ENCODE measurements at regions not wholly inside any gene's neighbourhood (a gene's known extent, or its start where the extent isn't known, plus 50 kb on each side); places are given as distances from the start of the nearest gene placed in this dataset.
A peak's percentile ranks its signal among the peaks of the same experiment; 100 is the strongest.
"Not testable (repeated sequence)": the region's sequence is repeated elsewhere in the genome, so short reads cannot be mapped to it uniquely, and the experiment has no call there.

DNA sequence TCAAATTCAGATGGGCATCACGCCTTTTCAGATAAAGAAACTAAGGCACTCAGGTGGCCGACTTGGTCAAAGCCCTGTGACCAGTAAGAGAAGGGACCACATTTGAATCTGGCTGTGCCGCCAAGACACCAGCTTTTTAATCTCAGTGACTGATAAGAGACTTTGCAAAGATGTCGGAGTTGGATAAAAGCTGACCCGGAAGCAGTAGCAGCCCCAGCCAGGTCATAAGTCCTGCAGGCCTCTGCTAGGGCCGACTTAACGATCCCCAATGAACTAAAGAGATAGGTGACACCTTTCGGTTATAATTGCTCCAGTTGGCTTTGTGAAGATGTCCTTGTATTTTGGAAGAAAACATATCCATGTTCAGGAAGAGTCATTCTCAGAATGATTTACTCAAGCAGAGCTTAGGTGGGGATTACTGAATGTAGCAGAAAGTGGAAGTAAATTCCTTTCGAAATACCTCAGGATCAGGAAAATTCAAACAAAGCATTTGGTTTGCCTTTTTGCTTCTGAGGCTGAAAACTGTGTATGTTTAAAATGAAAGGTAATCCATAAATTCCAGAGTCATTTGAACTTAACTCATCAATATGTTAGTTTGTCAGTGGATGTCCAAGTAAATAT, 164.2 kb upstream of the PITRM1 start:
- Mint-ChIP-seq H3K36me3 (ENCODE audit: low read depth) (no peaks in the 10 kb centered on the region), H3K27ac (no peak overlapping the region), H3K9me3 (no peaks in the 10 kb centered on the region), H3K4me1 (ENCODE audit: low read depth) (peaks cover 24% of the 10 kb centered on the region), H3K27me3 (peaks cover 9% of the 10 kb centered on the region), H3K4me3 (no peak overlapping the region)
- intact Hi-C loops (cut with micrococcal nuclease) = no loop called here

DNA sequence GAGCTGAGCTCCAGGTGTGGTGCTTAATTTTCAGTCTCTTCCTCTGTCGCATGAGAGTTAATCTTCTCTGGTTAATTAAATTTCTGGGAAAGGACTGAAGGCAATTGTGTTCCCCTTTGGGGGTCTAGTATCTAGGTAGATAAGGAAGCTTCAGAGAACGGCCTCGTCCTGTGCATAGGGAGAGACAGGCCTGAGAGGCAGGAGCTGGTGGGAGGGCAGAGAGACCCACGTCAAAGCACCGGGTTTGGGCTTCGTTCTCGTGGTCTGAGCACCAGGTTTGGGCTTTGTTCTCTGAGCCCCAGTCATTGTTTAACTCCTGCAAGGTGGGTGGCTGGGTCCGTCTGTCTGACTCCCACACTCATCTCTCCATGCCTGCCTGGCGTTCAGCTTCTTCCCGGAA, 160.8 kb upstream of the PITRM1 start:
- intact Hi-C loops (cut with micrococcal nuclease) = no loop called here
- Mint-ChIP-seq H3K9me3 (no peaks in the 10 kb centered on the region), H3K4me3 (no peak overlapping the region), H3K36me3 (ENCODE audit: low read depth) (no peaks in the 10 kb centered on the region), H3K27me3 (peaks cover 7% of the 10 kb centered on the region), H3K4me1 (ENCODE audit: low read depth) (peaks cover 36% of the 10 kb centered on the region), H3K27ac (peak overlapping the region; percentile 86)

DNA sequence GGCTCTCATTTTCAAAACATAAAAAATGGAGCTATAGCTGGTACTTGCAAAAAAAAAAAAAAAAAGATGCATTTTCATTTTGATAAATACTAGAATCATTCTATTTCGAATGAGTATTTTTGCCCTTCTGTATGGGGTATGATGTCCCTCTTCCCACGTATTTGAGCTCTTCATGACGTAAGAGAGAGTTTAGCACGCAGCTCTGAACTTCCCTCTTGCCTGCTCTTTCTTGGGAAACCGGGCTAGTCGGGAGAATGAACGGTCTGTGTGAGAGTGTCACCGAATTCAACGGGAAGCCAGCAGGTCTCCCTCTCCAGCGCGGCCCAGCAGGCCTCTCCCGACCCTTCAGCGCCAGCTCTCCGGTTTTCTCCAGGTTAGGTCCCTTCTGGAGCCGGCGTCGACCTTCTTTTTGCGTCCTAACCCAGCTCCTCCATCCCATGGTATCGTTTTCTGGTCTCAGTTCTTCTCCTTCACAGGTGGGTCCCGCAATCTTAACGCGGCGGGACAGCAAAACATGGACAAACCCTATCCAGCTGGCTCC, 159.2 kb upstream of the PITRM1 start:
- no peaks in the 10 kb centered on the region for H3K9me3 Mint-ChIP-seq
- peaks cover 7% of the 10 kb centered on the region for H3K27me3 Mint-ChIP-seq
- peaks cover 38% of the 10 kb centered on the region for H3K4me1 Mint-ChIP-seq (ENCODE audit: low read depth)
- H3K4me3 Mint-ChIP-seq = no peak overlapping the region
- intact Hi-C loops (cut with micrococcal nuclease) = no loop called here
- no peaks in the 10 kb centered on the region for H3K36me3 Mint-ChIP-seq (ENCODE audit: low read depth)
- H3K27ac Mint-ChIP-seq = peak overlapping the region; percentile 86

DNA sequence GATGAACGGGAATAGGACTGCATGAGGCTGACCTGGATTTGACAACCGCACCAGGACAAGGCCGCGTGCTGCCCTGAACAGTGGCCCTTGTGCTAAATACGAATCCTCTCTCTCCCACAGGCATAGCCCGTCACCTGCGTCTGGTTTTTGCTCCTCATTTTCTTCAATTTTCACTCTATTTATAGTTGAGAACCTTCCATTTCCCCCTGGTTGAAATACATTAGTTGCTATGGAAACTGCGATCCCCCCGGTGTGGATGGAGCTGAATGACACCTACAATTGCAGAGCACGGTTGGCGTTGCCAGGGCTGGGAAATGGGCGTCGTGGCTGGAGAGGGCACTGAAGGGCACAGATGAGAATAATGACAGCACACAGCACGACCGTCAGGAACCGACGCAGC, 158.6 kb upstream of the PITRM1 start:
- H3K27me3 Mint-ChIP-seq = peaks cover 7% of the 10 kb centered on the region
- H3K4me3 Mint-ChIP-seq = no peak overlapping the region
- H3K9me3 Mint-ChIP-seq = no peaks in the 10 kb centered on the region
- H3K27ac Mint-ChIP-seq = peak overlapping the region; percentile 86
- intact Hi-C loops (cut with micrococcal nuclease) = no loop called here
- peaks cover 44% of the 10 kb centered on the region for H3K4me1 Mint-ChIP-seq (ENCODE audit: low read depth)
- no peaks in the 10 kb centered on the region for H3K36me3 Mint-ChIP-seq (ENCODE audit: low read depth)

DNA sequence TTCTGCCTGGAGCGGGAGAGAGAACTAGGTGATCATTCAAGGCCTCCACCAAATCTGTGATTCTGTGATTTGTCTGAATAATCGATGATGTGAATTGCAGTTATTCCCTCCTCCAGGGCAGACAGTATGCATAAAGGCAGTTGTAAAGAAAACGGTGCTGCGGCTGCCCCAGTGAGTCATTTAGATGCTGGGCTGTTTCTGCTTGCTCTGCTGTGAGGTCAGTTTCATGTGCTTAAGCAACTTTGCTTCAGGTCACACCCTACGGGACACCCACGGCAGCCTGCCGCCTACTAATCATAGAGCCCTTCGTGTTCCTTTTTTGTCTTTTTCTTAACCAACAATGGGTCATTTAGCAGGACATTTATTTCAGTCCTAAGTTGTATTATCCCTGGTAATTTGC, 158.1 kb upstream of the PITRM1 start:
- Mint-ChIP-seq H3K27me3 (peaks cover 7% of the 10 kb centered on the region), H3K36me3 (ENCODE audit: low read depth) (no peaks in the 10 kb centered on the region), H3K9me3 (no peaks in the 10 kb centered on the region), H3K27ac (peak overlapping the region; percentile 86), H3K4me3 (no peak overlapping the region), H3K4me1 (ENCODE audit: low read depth) (peaks cover 46% of the 10 kb centered on the region)
- intact Hi-C loops (cut with micrococcal nuclease) = no loop called here

DNA sequence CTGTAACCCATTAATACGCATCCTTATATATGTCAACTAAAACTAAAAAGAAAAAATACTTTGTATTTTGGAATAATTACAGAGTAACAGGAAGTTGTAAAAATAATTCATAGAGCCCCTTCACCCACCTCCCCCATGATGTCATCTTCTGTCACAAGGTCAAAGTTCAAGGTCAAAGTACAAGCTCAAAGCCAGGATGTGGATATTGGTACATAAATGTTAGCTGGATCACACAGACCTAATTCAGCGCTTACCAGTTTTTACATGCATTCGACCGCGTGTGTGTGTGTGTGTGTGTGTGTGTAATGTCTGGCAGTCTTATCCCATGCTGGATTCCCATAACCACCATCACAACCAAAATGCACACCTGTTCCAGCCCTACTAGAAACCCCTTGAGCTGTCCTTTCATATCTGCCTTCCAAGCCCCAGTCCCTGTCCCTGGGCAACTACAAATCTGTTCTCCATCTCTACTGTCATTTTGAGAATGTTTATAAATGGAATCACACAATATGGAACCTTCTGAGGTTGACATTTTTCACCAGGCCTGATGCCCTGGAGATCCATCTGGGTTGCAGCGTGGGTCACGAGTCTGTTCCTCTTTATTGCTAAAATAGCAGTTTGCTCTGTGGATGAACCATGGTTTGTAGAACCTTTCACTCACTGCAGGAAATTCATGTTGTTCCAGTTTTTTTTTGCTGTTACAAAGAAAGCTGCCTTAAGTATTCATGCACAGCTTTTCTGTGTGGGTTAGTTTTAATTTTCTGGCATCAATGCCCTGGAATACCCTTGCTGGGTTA, 153.6 kb upstream of the PITRM1 start:
- Mint-ChIP-seq H3K9me3 (peaks cover 1% of the 10 kb centered on the region), H3K4me1 (ENCODE audit: low read depth) (peaks cover 25% of the 10 kb centered on the region), H3K36me3 (ENCODE audit: low read depth) (no peaks in the 10 kb centered on the region), H3K4me3 (no peak overlapping the region), H3K27ac (peak overlapping the region; percentile 61), H3K27me3 (no peaks in the 10 kb centered on the region)
- intact Hi-C loops (cut with micrococcal nuclease) = no loop called here

DNA sequence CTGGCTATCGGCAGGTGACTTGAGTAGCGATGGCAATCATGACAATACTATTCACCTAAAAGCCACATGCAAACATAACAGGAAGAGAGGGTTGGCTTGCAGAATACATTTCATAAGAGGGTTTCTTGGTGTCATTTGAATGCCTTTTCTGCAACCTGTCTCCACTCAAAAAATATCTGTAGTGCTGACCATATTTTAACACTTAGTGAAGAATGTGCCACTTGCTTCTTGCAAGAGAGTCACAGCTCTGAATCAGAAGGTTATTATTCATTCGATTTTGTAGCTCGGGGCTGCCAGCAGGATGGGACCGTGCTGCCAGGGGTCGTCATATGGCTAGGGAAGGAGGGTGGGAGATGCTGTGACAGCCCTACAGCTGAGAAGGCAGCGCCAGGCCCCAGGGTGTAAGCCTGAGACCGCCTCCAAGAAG, 152.0 kb upstream of the PITRM1 start:
- Mint-ChIP-seq H3K36me3 (ENCODE audit: low read depth) (no peaks in the 10 kb centered on the region), H3K27me3 (peaks cover 1% of the 10 kb centered on the region), H3K4me3 (no peak overlapping the region), H3K27ac (no peak overlapping the region), H3K4me1 (ENCODE audit: low read depth) (peaks cover 15% of the 10 kb centered on the region), H3K9me3 (peaks cover 8% of the 10 kb centered on the region)
- intact Hi-C loops (cut with micrococcal nuclease) = no loop called here

DNA sequence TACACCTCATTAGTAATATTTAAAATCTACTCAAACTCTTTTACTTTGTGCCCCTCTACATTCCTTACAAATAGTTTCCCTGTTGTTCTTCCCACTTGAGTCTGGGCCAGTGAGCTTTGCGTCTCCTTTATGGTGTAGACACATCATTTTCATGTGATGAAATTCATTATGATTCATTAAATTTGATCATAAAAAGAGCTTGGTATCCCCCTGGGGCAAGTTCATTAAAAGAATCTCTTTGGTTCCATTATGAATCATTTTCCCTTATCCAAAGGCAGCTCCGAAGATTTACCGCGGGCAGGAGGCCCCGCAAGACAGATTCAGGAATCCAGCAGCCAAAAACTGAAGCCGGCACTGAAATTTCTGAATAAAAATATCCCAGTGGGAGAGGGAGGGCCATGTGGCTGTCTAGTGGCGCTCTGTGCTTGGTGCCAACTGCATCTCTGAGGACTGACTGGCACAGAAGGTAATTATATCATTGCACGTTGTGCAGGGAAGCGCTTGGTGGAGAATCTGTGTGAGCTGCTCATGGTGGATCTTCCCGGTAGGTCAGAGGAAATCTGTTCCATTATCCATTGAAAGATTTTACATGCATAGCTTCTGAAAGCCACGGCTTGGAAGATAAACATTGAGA, 151.4 kb upstream of the PITRM1 start:
- H3K4me3 Mint-ChIP-seq = no peak overlapping the region
- H3K9me3 Mint-ChIP-seq = peaks cover 13% of the 10 kb centered on the region
- H3K36me3 Mint-ChIP-seq (ENCODE audit: low read depth) = no peaks in the 10 kb centered on the region
- H3K27ac Mint-ChIP-seq = no peak overlapping the region
- intact Hi-C loops (cut with micrococcal nuclease) = no loop called here
- peaks cover 15% of the 10 kb centered on the region for H3K4me1 Mint-ChIP-seq (ENCODE audit: low read depth)
- H3K27me3 Mint-ChIP-seq = peaks cover 3% of the 10 kb centered on the region

DNA sequence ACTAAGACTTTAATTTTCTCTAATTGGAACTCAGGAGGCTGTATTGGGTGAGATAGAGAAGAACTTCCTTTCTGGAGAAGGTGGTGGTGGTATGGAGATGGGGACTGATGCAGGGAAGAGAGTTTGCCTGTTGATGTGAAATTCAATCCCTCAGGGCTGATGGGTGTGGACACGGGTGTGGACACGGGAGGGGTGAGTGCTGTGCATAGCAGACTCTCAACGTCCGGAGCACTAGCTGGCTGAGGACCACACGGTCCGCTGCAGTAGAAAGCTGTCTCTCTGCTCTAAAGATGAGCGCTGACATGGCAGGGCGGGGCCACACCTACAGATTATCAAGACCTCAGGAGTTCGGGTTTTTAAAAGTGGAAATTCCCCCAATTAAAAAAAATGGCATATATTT, 148.5 kb upstream of the PITRM1 start:
- no peak overlapping the region for H3K4me3 Mint-ChIP-seq
- no peaks in the 10 kb centered on the region for H3K36me3 Mint-ChIP-seq (ENCODE audit: low read depth)
- intact Hi-C loops (cut with micrococcal nuclease) = no loop called here
- no peak overlapping the region for H3K27ac Mint-ChIP-seq
- H3K9me3 Mint-ChIP-seq = peaks cover 18% of the 10 kb centered on the region
- peaks cover 2% of the 10 kb centered on the region for H3K4me1 Mint-ChIP-seq (ENCODE audit: low read depth)
- peaks cover 11% of the 10 kb centered on the region for H3K27me3 Mint-ChIP-seq

DNA sequence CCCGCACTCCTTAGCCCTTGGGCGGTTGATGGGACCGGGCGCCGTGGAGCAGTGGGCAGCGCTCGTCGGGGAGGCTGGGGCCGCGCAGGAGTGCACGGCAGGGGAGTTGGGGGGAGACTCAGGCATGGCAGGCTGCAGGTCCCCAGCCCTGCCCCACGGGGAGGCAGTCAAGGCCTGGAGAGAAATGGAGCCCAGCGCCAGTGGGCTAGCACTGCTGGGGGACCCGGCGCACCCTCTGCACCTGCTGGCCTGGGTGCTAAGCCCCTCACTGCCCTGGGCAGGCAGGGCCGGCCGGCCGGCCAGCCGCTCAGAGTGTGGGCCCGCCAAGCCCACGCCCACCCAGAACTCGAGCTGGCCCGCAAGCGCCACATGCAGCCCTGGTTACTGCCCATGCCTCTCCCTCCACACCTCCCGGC, 147.2 kb upstream of the PITRM1 start:
- Mint-ChIP-seq H3K27ac (no peak overlapping the region), H3K9me3 (peaks cover 21% of the 10 kb centered on the region), H3K4me3 (no peak overlapping the region), H3K27me3 (peaks cover 11% of the 10 kb centered on the region), H3K4me1 (ENCODE audit: low read depth) (no peaks in the 10 kb centered on the region), H3K36me3 (ENCODE audit: low read depth) (no peaks in the 10 kb centered on the region)
- intact Hi-C loops (cut with micrococcal nuclease) = no loop called here

DNA sequence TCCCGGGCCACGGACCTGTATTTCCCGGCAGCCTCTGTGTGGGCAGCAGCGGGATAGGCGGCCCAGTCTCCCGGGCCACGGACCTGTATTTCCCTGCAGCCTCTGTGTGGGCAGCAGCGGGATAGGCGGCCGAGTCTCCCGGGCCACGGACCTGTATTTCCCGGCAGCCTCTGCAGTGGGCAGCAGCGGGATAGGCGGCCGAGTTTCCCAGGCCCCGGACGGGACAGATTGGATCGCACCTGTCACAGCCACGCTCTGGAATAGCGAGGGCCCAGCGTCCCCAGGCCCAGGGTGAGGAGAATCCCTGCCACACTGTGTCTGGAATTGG, 145.9 kb upstream of the PITRM1 start:
- intact Hi-C loops (cut with micrococcal nuclease); H3K4me3 Mint-ChIP-seq; H3K4me1 Mint-ChIP-seq (ENCODE audit: low read depth); H3K27ac Mint-ChIP-seq; H3K36me3 Mint-ChIP-seq (ENCODE audit: low read depth): not testable (repeated sequence)
- H3K9me3 Mint-ChIP-seq = peaks cover 35% of the 10 kb centered on the region
- H3K27me3 Mint-ChIP-seq = peaks cover 18% of the 10 kb centered on the region

DNA sequence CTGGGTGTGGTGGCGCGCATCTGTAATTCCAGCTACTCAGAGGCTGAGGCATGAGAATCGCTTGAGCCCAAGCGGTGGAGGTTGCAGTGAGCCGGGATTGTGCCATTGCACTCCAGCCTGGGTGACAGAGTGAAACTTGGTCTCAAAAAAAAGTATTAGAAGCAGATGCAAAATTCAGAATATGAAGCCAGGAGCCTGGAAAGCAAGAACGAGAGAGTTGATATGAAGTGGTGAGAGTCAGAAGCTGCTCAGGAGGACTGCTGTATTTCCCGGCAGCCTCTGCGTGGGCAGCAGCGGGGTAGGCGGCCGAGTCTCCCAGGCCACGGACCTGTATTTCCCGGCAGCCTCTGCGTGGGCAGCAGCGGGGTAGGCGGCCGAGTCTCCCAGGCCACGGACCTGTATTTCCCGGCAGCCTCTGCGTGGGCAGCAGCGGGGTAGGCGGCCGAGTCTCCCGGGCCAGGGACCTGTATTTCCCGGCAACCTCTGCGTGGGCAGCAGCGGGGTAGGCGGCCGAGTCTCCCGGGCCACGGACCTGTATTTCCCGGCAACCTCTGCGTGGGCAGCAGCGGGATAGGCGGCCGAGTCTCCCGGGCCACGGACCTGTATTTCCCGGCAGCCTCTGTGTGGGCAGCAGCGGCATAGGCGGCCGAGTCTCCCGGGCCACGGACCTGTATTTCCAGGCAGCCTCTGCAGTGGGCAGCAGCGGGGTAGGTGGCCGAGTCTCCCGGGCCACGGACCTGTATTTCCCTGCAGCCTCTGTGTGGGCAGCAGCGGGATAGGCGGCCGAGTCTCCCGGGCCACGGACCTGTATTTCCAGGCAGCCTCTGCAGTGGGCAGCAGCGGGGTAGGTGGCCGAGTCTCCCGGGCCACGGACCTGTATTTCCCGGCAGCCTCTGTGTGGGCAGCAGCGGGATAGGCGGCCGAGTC, 145.2 kb upstream of the PITRM1 start:
- H3K27ac Mint-ChIP-seq; H3K4me3 Mint-ChIP-seq; H3K36me3 Mint-ChIP-seq (ENCODE audit: low read depth); intact Hi-C loops (cut with micrococcal nuclease): not testable (repeated sequence)
- Mint-ChIP-seq H3K27me3 (peaks cover 21% of the 10 kb centered on the region), H3K4me1 (ENCODE audit: low read depth) (peaks cover 11% of the 10 kb centered on the region), H3K9me3 (peaks cover 35% of the 10 kb centered on the region)

DNA sequence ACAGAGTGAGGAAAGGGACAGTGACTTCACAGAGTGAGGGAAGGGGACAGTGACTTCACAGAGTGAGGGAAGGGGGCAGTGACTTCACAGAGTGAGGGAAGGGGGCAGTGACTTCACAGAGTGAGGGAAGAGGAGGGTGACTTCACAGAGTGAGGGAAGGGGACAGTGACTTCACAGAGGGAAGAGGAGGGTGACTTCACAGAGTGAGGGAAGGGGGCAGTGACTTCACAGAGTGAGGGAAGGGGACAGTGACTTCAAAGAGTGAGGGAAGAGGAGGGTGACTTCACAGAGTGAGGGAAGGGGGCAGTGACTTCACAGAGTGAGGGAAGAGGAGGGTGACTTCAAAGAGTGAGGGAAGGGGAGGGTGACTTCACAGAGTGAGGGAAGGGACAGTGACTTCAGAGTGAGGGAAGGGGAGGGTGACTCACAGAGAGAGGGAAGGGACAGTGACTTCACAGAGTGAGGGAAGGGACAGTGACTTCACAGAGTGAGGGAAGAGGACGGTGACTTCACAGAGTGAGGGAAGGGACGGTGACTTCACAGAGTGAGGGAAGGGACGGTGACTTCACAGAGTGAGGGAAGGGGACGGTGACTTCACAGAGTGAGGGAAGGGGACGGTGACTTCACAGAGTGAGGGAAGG, 142.0 kb upstream of the PITRM1 start:
- Mint-ChIP-seq H3K27me3 (peaks cover 27% of the 10 kb centered on the region), H3K9me3 (peaks cover 27% of the 10 kb centered on the region), H3K27ac (peak overlapping the region; percentile 68), H3K4me1 (ENCODE audit: low read depth) (peaks cover 13% of the 10 kb centered on the region)
- intact Hi-C loops (cut with micrococcal nuclease); H3K36me3 Mint-ChIP-seq (ENCODE audit: low read depth); H3K4me3 Mint-ChIP-seq: not testable (repeated sequence)
